Trophoblast cell (in vitro differentiated cells and primary cell): ENCODE measurements at regions not wholly inside any gene's neighbourhood (a gene's known extent, or its start where the extent isn't known, plus 50 kb on each side); places are given as distances from the start of the nearest gene placed in this dataset.
"Not testable (repeated sequence)": the region's sequence is repeated elsewhere in the genome, so short reads cannot be mapped to it uniquely, and the experiment has no call there.

Source experiments
- DNase-seq, 2 donors: peaks; one replicate each; pipeline ENCODE4 v3.0.0-alpha.2; 2016
- H2AFZ ChIP-seq: 2 replicates; pipeline ENCODE4 v1.6.1; 2013; ENCODE audit warnings: low read length, moderate library complexity, mild to moderate bottlenecking; ENCODE audit not compliant: insufficient read depth, poor library complexity
- H2AK5ac ChIP-seq: 2 replicates; pipeline ENCODE4 v1.6.1; 2013; ENCODE audit warnings: mild to moderate bottlenecking, low read length
- H2BK120ac ChIP-seq: 2 replicates; pipeline ENCODE4 v1.6.1; 2013; ENCODE audit warnings: low read length, mild to moderate bottlenecking, moderate library complexity; ENCODE audit not compliant: insufficient read depth, poor library complexity
- H2BK12ac ChIP-seq: 2 replicates; pipeline ENCODE4 v1.6.1; 2013; ENCODE audit warnings: mild to moderate bottlenecking, low read length, moderate library complexity
- H2BK5ac ChIP-seq: 2 replicates; pipeline ENCODE4 v1.6.1; 2013; ENCODE audit warnings: low read length, low read depth, moderate library complexity, mild to moderate bottlenecking; ENCODE audit not compliant: poor library complexity
- H3K14ac ChIP-seq: 2 replicates; pipeline ENCODE4 v1.6.1; 2013; ENCODE audit warnings: mild to moderate bottlenecking, low read length
- H3K18ac ChIP-seq: 2 replicates; pipeline ENCODE4 v1.6.1; 2013; ENCODE audit warnings: mild to moderate bottlenecking, low read length
- H3K23ac ChIP-seq: 2 replicates; pipeline ENCODE4 v1.6.1; 2013; ENCODE audit warnings: low read length
- H3K27ac ChIP-seq: 2 replicates; pipeline ENCODE4 v1.5.1; 2013; ENCODE audit warnings: low read depth, mild to moderate bottlenecking, inconsistent platforms, low read length, moderate library complexity
- H3K27me3 ChIP-seq: 2 replicates; pipeline ENCODE4 v1.6.1; 2013; ENCODE audit warnings: inconsistent platforms, mild to moderate bottlenecking, low read length, moderate library complexity; ENCODE audit not compliant: insufficient read depth
- H3K36me3 ChIP-seq, 2 experiments: 1 replicate in 1 of 2; 2 replicates in 1 of 2; pipeline ENCODE4 v1.6.1; 2013; ENCODE audit warnings: low read length in 2 of 2, mild to moderate bottlenecking in 2 of 2, moderate library complexity in 1 of 2; ENCODE audit not compliant: insufficient read depth in 2 of 2, control insufficient read depth in 1 of 2
- H3K4ac ChIP-seq: 2 replicates; pipeline ENCODE4 v1.6.1; 2013; ENCODE audit warnings: low read depth, mild to moderate bottlenecking, low read length, moderate library complexity
- H3K4me1 ChIP-seq, 2 experiments: 1 replicate in 1 of 2; 2 replicates in 1 of 2; pipeline ENCODE4 v1.6.1; 2013; ENCODE audit warnings: low read length in 2 of 2, mild to moderate bottlenecking in 2 of 2, moderate library complexity in 1 of 2; ENCODE audit not compliant: insufficient read depth in 2 of 2, control insufficient read depth in 1 of 2
- H3K4me2 ChIP-seq: 2 replicates; pipeline ENCODE4 v1.6.1; 2013; ENCODE audit warnings: inconsistent platforms, mild to moderate bottlenecking, low read length, moderate library complexity
- H3K4me3 ChIP-seq: 2 replicates; pipeline ENCODE4 v1.5.1; 2013; ENCODE audit warnings: mild to moderate bottlenecking, low read depth, low read length, inconsistent platforms
- H3K79me1 ChIP-seq: one replicate; pipeline ENCODE4 v1.6.1; 2013; ENCODE audit warnings: low read length
- H3K79me2 ChIP-seq: 2 replicates; pipeline ENCODE4 v1.6.1; 2013; ENCODE audit warnings: low read length, mild to moderate bottlenecking; ENCODE audit not compliant: control insufficient read depth, insufficient read depth, poor library complexity
- H3K9ac ChIP-seq: 2 replicates; pipeline ENCODE4 v1.6.1; 2013; ENCODE audit warnings: mild to moderate bottlenecking, low read length
- H3K9me3 ChIP-seq: 2 replicates; pipeline ENCODE4 v1.6.1; 2013; ENCODE audit warnings: low read depth, mild to moderate bottlenecking, control low read depth, inconsistent platforms, low read length; ENCODE audit not compliant: insufficient read depth
- H4K12ac ChIP-seq: 2 replicates; pipeline ENCODE4 v1.6.1; 2013; ENCODE audit warnings: low read depth, mild to moderate bottlenecking, low read length, moderate library complexity
- H4K8ac ChIP-seq: 2 replicates; pipeline ENCODE4 v1.6.1; 2013; ENCODE audit warnings: low read depth, mild to moderate bottlenecking, low read length, moderate library complexity
- H4K91ac ChIP-seq: one replicate; pipeline ENCODE4 v1.6.1; 2013; ENCODE audit warnings: low read depth, mild to moderate bottlenecking, low read length, moderate library complexity
- WGBS: extraction: QIAGEN DNeasy Blood & Tissue Kit; methylation state at CpG from one replicate; pipeline ENCODE4 v1.1.7; 2013; ENCODE audit warnings: missing lambda C conversion rate; ENCODE audit not compliant: insufficient read length, insufficient coverage; ENCODE audit errors: extremely low coverage; 5-methylcytosine and 5-hydroxymethylcytosine counted together

DNA sequence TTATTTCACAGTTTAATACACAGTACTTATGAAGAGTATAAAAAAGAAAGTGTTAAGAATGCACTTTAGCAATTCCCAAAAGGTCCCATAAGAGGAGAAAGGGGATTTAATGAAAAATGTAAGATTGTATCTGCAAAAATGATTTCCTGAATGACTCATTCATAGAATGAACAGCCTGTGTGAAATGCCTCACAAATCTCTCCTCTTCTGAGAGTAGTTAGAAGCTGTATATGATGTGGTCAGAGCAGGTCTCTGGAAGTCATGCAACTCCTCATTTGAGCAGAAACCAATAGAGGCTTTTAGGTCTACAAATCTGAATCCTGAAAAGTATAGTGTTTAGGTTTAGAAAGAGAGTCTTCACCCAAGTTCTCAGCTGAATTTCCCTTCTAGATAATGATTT lies 381.3 kb upstream of the INTU start:
- Histone ChIP-seq H3K4ac (no peak overlapping the region), H3K4me2 (no peak overlapping the region), H3K79me2 (no peaks in the 10 kb centered on the region), H4K12ac (no peak overlapping the region), H3K27me3 (no peaks in the 10 kb centered on the region), H2AK5ac (no peak overlapping the region), H3K9ac (no peak overlapping the region), H3K4me3 (no peak overlapping the region), H3K27ac (no peak overlapping the region), H4K91ac (no peak overlapping the region), H3K79me1 (no peaks in the 10 kb centered on the region), H4K8ac (no peak overlapping the region), H3K4me1 (no peaks in the 10 kb centered on the region), H2BK12ac (no peak overlapping the region), H3K9me3 (no peaks in the 10 kb centered on the region), H3K18ac (no peak overlapping the region), H3K23ac (no peak overlapping the region), H2BK5ac (no peak overlapping the region), H3K14ac (no peak overlapping the region), H2BK120ac (no peak overlapping the region), H3K36me3 (no peaks in the 10 kb centered on the region), H2AFZ (no peak overlapping the region)
- no peak for DNase-seq

DNA sequence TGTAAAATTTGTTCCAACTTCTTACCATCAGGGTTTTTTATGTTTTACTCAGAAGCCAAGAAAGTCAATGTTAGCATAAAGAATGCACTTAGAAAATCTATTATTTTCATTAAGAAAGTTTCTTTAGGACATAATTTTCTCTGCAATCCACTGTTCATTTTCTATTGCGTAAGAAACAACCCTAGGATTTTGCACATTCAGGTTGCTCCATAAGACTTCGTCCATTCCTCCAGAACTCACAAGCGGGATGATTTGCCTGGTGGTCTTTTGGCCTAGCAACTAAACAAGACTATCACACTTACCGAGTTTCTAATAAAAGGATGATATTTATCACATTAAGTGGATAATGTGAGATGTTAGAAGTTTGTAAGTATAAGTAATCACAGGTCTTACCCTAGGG lies 376.3 kb upstream of the INTU start:
- H3K36me3 ChIP-seq: no peaks in the 10 kb centered on the region
- no peaks in the 10 kb centered on the region for H3K79me1 ChIP-seq
- H3K4me3 ChIP-seq: no peak overlapping the region
- H3K4ac ChIP-seq: no peak overlapping the region
- DNase-seq: no peak
- no peak overlapping the region for H3K14ac ChIP-seq
- no peaks in the 10 kb centered on the region for H3K4me1 ChIP-seq
- H2BK120ac ChIP-seq: no peak overlapping the region
- H4K91ac ChIP-seq: no peak overlapping the region
- no peak overlapping the region for H4K12ac ChIP-seq
- H2BK12ac ChIP-seq: no peak overlapping the region
- no peak overlapping the region for H3K9ac ChIP-seq
- H3K9me3 ChIP-seq: no peaks in the 10 kb centered on the region
- H3K27me3 ChIP-seq: no peaks in the 10 kb centered on the region
- no peak overlapping the region for H2AK5ac ChIP-seq
- no CpG with 5 or more reads among the region's 4 CpGs for WGBS
- no peak overlapping the region for H3K23ac ChIP-seq
- H3K18ac ChIP-seq: no peak overlapping the region
- H2AFZ ChIP-seq: no peak overlapping the region
- no peak overlapping the region for H4K8ac ChIP-seq
- no peak overlapping the region for H2BK5ac ChIP-seq
- H3K27ac ChIP-seq: no peak overlapping the region
- H3K79me2 ChIP-seq: no peaks in the 10 kb centered on the region
- H3K4me2 ChIP-seq: no peak overlapping the region

DNA sequence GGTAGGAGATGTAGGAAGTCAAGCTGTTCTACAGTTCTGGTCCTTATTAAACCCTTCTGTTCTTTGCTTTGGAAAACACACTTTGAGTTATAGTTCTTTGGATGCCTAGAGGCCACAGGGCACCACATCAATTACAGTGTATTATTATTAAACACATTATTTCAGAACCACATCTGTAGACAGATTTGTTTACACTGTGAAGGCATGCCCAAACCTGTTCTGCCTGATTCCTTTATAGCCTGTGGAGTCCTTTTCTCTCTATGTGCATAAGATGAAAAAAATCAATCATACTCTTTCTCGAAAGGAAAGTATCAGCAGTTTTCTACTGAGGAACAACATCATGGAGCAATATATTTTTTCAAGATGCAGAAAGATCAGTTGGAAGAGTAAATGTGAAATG lies 371.3 kb upstream of the INTU start:
- Histone ChIP-seq H3K27ac (no peak overlapping the region), H3K4me1 (no peaks in the 10 kb centered on the region), H4K12ac (no peak overlapping the region), H3K36me3 (no peaks in the 10 kb centered on the region), H3K4me2 (no peak overlapping the region), H3K14ac (no peak overlapping the region), H2BK12ac (no peak overlapping the region), H2AFZ (no peak overlapping the region), H4K91ac (no peak overlapping the region), H2AK5ac (no peak overlapping the region), H3K27me3 (no peaks in the 10 kb centered on the region), H3K9ac (no peak overlapping the region), H2BK5ac (no peak overlapping the region), H3K9me3 (no peaks in the 10 kb centered on the region), H3K23ac (no peak overlapping the region), H3K4me3 (no peak overlapping the region), H3K79me2 (no peaks in the 10 kb centered on the region), H4K8ac (no peak overlapping the region), H3K4ac (no peak overlapping the region), H3K18ac (no peak overlapping the region), H3K79me1 (no peaks in the 10 kb centered on the region), H2BK120ac (no peak overlapping the region)
- no CpG with 5 or more reads among the region's 1 CpG for WGBS
- no peak for DNase-seq

- Histone ChIP-seq H2AK5ac (no peak overlapping the region), H3K4me3 (no peak overlapping the region), H3K36me3 (no peaks in the 10 kb centered on the region), H3K27ac (no peak overlapping the region), H3K27me3 (no peaks in the 10 kb centered on the region), H3K4me1 (no peaks in the 10 kb centered on the region), H3K18ac (no peak overlapping the region), H3K79me2 (no peaks in the 10 kb centered on the region), H2BK120ac (no peak overlapping the region), H4K91ac (no peak overlapping the region), H3K4me2 (no peak overlapping the region), H3K9ac (no peak overlapping the region), H4K8ac (no peak overlapping the region), H3K23ac (no peak overlapping the region), H3K4ac (no peak overlapping the region), H4K12ac (no peak overlapping the region), H3K9me3 (no peaks in the 10 kb centered on the region), H3K79me1 (no peaks in the 10 kb centered on the region), H2AFZ (no peak overlapping the region), H2BK5ac (no peak overlapping the region), H3K14ac (no peak overlapping the region), H2BK12ac (no peak overlapping the region)
- no peak for DNase-seq
- no CpG with 5 or more reads among the region's 1 CpG for WGBS
Observed at GRCh38 chr4:127268367-127268766, 364.4 kb upstream of the INTU start.

- not testable (repeated sequence) for H3K9me3 ChIP-seq, H3K27me3 ChIP-seq, H3K9ac ChIP-seq, H3K79me1 ChIP-seq, DNase-seq, H2BK12ac ChIP-seq, H3K79me2 ChIP-seq, H3K27ac ChIP-seq, H4K91ac ChIP-seq, H3K4me2 ChIP-seq, H2BK120ac ChIP-seq, H3K36me3 ChIP-seq, H3K14ac ChIP-seq, H2AFZ ChIP-seq, H3K4me1 ChIP-seq, H2BK5ac ChIP-seq, H4K8ac ChIP-seq, H4K12ac ChIP-seq, H3K4me3 ChIP-seq, H3K18ac ChIP-seq, H3K4ac ChIP-seq, H2AK5ac ChIP-seq, H3K23ac ChIP-seq
- WGBS: no CpG with 5 or more reads among the region's 3 CpGs
Observed at GRCh38 chr4:127277023-127277422, 355.7 kb upstream of the INTU start.
